Ureter (tissue), 1 donor: ENCODE measurements at regions not wholly inside any gene's neighbourhood (a gene's known extent, or its start where the extent isn't known, plus 50 kb on each side); places are given as distances from the start of the nearest gene placed in this dataset.

Experiments used
- DNase-seq: peaks from one replicate; pipeline ENCODE4 v3.0.0-alpha.2; 2020; ENCODE audit warnings: low spot score
- donor health status: DM: yes; HTN: yes; CAD: no.

GRCh38 chr10:70939441-70940003 is 51.2 kb upstream of the PCBD1 start:
- no peak for DNase-seq

GRCh38 chr10:70940834-70941568 is 52.6 kb upstream of the PCBD1 start:
- DNase-seq, result no peak

- DNase-seq, result no peak
Observed at GRCh38 chr10:70942125-70942524, 53.8 kb upstream of the PCBD1 start.

- DNase-seq, result no peak
Observed at GRCh38 chr10:70942725-70943124, 54.4 kb upstream of the PCBD1 start.

- DNase-seq, result no peak
Observed at GRCh38 chr10:70943249-70943648, 54.9 kb upstream of the PCBD1 start.

GRCh38 chr10:70943841-70944466 is 55.6 kb upstream of the PCBD1 start:
- DNase-seq, result no peak

GRCh38 chr10:70950037-70950436 is 61.7 kb upstream of the PCBD1 start:
- DNase-seq, result no peak

- no peak for DNase-seq
Observed at GRCh38 chr10:70950801-70951200, 62.4 kb upstream of the PCBD1 start.

GRCh38 chr10:70952401-70952800 is 64.0 kb upstream of the PCBD1 start:
- no peak for DNase-seq

- no peak for DNase-seq
Observed at GRCh38 chr10:70952921-70953320, 64.6 kb upstream of the PCBD1 start.

- no peak for DNase-seq
Observed at GRCh38 chr10:70954381-70955176, 66.2 kb upstream of the PCBD1 start.

GRCh38 chr10:70956029-70956759 is 67.8 kb upstream of the PCBD1 start:
- no peak for DNase-seq

GRCh38 chr10:70958396-70958795 is 70.0 kb upstream of the PCBD1 start:
- no peak for DNase-seq

GRCh38 chr10:70960316-70960715 is 72.0 kb upstream of the PCBD1 start:
- DNase-seq, result no peak

GRCh38 chr10:70960783-70961570 is 72.6 kb upstream of the PCBD1 start:
- no peak for DNase-seq

- DNase-seq, result no peak
Observed at GRCh38 chr10:70962686-70963085, 74.3 kb upstream of the PCBD1 start.

GRCh38 chr10:70963271-70963670 is 74.9 kb upstream of the PCBD1 start:
- no peak for DNase-seq

- no peak for DNase-seq
Observed at GRCh38 chr10:70964245-70964644, 75.9 kb upstream of the PCBD1 start.

GRCh38 chr10:70964881-70965280 is 76.5 kb upstream of the PCBD1 start:
- no peak for DNase-seq

GRCh38 chr10:70965566-70965965 is 77.2 kb upstream of the PCBD1 start:
- no peak for DNase-seq
